Spleen (tissue), 11 donors: ENCODE measurements at regions not wholly inside any gene's neighbourhood (a gene's known extent, or its start where the extent isn't known, plus 50 kb on each side); places are given as distances from the start of the nearest gene placed in this dataset.

Experiments
- DNase-seq: peaks from one replicate; pipeline ENCODE4 v3.0.0-alpha.2; 2020
- H3K27ac ChIP-seq, 8 donors: fragments of 200-600 bp; sonication (generic) in 7 of 8; 1 replicate in 4 of 8; 2 replicates in 4 of 8; pipeline versions ENCODE4 v1.5.0 to v1.8.0; 2016 to 2021; ENCODE audit warnings: inconsistent platforms in 4 of 8, mild to moderate bottlenecking in 4 of 8, moderate library complexity in 1 of 8
- H3K27me3 ChIP-seq, 7 donors: fragments of 200-600 bp; sonication (generic) in 6 of 7; replicated peaks in 1 of 7; 1 replicate in 4 of 7; 2 replicates in 3 of 7; pipeline versions ENCODE4 v1.5.0 to v1.8.0; 2016 to 2021; ENCODE audit warnings: inconsistent platforms in 3 of 7, mild to moderate bottlenecking in 1 of 7
- H3K36me3 ChIP-seq, 6 donors: fragments of 200-600 bp; sonication (generic) in 5 of 6; 1 replicate in 4 of 6; 2 replicates in 2 of 6; pipeline versions ENCODE4 v1.5.0 to v1.8.0; 2016 to 2021; ENCODE audit warnings: inconsistent platforms in 2 of 6
- H3K4me1 ChIP-seq, 6 donors: fragments of 200-600 bp; sonication (generic) in 5 of 6; 1 replicate in 3 of 6; 2 replicates in 3 of 6; pipeline versions ENCODE4 v1.5.0 to v1.8.0; 2016 to 2021; ENCODE audit warnings: inconsistent platforms in 3 of 6
- H3K4me3 ChIP-seq, 8 donors: fragments of 200-600 bp; sonication (generic) in 7 of 8; 1 replicate in 4 of 8; 2 replicates in 4 of 8; pipeline versions ENCODE4 v1.5.0 to v1.8.0; 2016 to 2021; ENCODE audit warnings: inconsistent platforms in 4 of 8, mild to moderate bottlenecking in 4 of 8, moderate library complexity in 2 of 8
- H3K9me3 ChIP-seq, 8 donors: fragments of 200-600 bp; sonication (generic) in 7 of 8; 1 replicate in 4 of 8; 2 replicates in 4 of 8; pipeline versions ENCODE4 v1.5.0 to v1.8.0; 2016 to 2021; ENCODE audit warnings: inconsistent platforms in 4 of 8
- CTCF ChIP-seq, 11 experiments: fragments of 200-600 bp in 7 of 11; fragments of 450-650 bp in 4 of 11; sonication (generic) in 4 of 11; IDR thresholded peaks in 8 of 11; conservative IDR thresholded peaks in 3 of 11; 1 replicate in 7 of 11; 2 replicates in 4 of 11; pipeline versions ENCODE4 v1.4.0 to v1.8.0; 2016 to 2021; ENCODE audit warnings: antibody characterized with exemption in 11 of 11, inconsistent platforms in 4 of 11, mild to moderate bottlenecking in 1 of 11
- POLR2A ChIP-seq, 3 donors: fragments of 450-650 bp; IDR thresholded peaks; one replicate each; pipeline ENCODE4 v1.5.1; 2017; ENCODE audit warnings: antibody characterized with exemption in 3 of 3, mild to moderate bottlenecking in 1 of 3
- POLR2AphosphoS5 ChIP-seq, 3 donors: sonication (generic); formaldehyde crosslinking; IDR thresholded peaks; one replicate each; pipeline ENCODE4 v1.5.1; 2017; ENCODE audit warnings: antibody characterized with exemption in 3 of 3
- WGBS, 5 donors: extraction: QIAGEN DNeasy Blood & Tissue Kit in 3 of 5; methylation state at CpG; one replicate each; pipeline versions ENCODE4 v1.1.5 to v1.1.7; 2013 to 2018; 5-methylcytosine and 5-hydroxymethylcytosine counted together
- intact Hi-C: fragments of 100-400 bp; cut with DNase I; formaldehyde crosslinking; loops from one replicate; pipeline ENCODE4 v1.15.0; 2023; ENCODE audit warnings: low total_unique reads
- donor health status: healthy with polysubstance abuse.
- donor health status: DM: no; HTN: no; CAD: no; lungs with moderate emphysema.
- donor health status: DM: no; HTN: no; CAD: no.
- donor health status: Bipolar disorder and iron deficiency.
- donor health status: healthy.
- donor health status: DM: no; HTN: no; CAD: no.
- donor health status: DM: yes; HTN: yes; CAD: no.

GRCh38 chr6:164998297-164998696 lies 311.1 kb downstream of the C6orf118 start:
- WGBS, 5 donors = 82 to 88% (median 83%) methylated on average over 8 of the region's 8 CpGs
- Histone ChIP-seq H3K36me3 (no peaks in the 10 kb centered on the region), H3K4me1 (no peaks in the 10 kb centered on the region), H3K9me3 (peaks cover 0 to 27% (median 5%) of the 10 kb centered on the region in 8 donors), H3K27me3 (no peaks in the 10 kb centered on the region), H3K4me3 (no peak overlapping the region), H3K27ac (no peak overlapping the region)
- DNase-seq = no peak
- TF ChIP-seq POLR2AphosphoS5 (IDR thresholded peaks at IDR 0.05) (no peak), POLR2A (IDR thresholded peaks at IDR 0.05) (no peak), CTCF (IDR thresholded peaks at IDR 0.05 in 8 of 11, conservative IDR thresholded peaks at IDR 0.05 in 3 of 11) (no peak)
- intact Hi-C loops = no loop called here

GRCh38 chr6:164996838-164997237 lies 312.6 kb downstream of the C6orf118 start:
- Histone ChIP-seq H3K27ac (no peak overlapping the region), H3K4me1 (no peaks in the 10 kb centered on the region), H3K27me3 (no peaks in the 10 kb centered on the region), H3K9me3 (peaks cover 0 to 17% (median 3%) of the 10 kb centered on the region in 8 donors), H3K4me3 (no peak overlapping the region), H3K36me3 (no peaks in the 10 kb centered on the region)
- no peak for TF ChIP-seq CTCF (IDR thresholded peaks at IDR 0.05 in 8 of 11, conservative IDR thresholded peaks at IDR 0.05 in 3 of 11)
- no peak for TF ChIP-seq POLR2A (IDR thresholded peaks at IDR 0.05)
- DNase-seq = no peak
- intact Hi-C loops = no loop called here
- WGBS, 5 donors = 25 to 37% (median 28%) methylated on average over 6 of the region's 6 CpGs

- 59 to 77% (median 74%) methylated on average over 2 of the region's 2 CpGs for WGBS, 5 donors
- H3K9me3 ChIP-seq = no peaks in the 10 kb centered on the region
- H3K4me1 ChIP-seq = no peaks in the 10 kb centered on the region
- intact Hi-C loops = no loop called here
- H3K27me3 ChIP-seq = no peaks in the 10 kb centered on the region
- DNase-seq = no peak
- H3K4me3 ChIP-seq = no peak overlapping the region
- no peak for TF ChIP-seq POLR2AphosphoS5 (IDR thresholded peaks at IDR 0.05)
- no peak for TF ChIP-seq CTCF (IDR thresholded peaks at IDR 0.05 in 8 of 11, conservative IDR thresholded peaks at IDR 0.05 in 3 of 11)
- no peak for TF ChIP-seq POLR2A (IDR thresholded peaks at IDR 0.05)
- H3K36me3 ChIP-seq = no peaks in the 10 kb centered on the region
- no peak overlapping the region for H3K27ac ChIP-seq
Observed at GRCh38 chr6:164991573-164991972, 317.8 kb downstream of the C6orf118 start.

GRCh38 chr6:164990901-164991300 lies 318.5 kb downstream of the C6orf118 start:
- no peak for DNase-seq
- H3K27me3 ChIP-seq = no peaks in the 10 kb centered on the region
- H3K27ac ChIP-seq = no peak overlapping the region
- TF ChIP-seq CTCF (IDR thresholded peaks at IDR 0.05 in 8 of 11, conservative IDR thresholded peaks at IDR 0.05 in 3 of 11) = no peak
- TF ChIP-seq POLR2AphosphoS5 (IDR thresholded peaks at IDR 0.05) = no peak
- no peak for TF ChIP-seq POLR2A (IDR thresholded peaks at IDR 0.05)
- H3K9me3 ChIP-seq = no peaks in the 10 kb centered on the region
- H3K4me1 ChIP-seq = no peaks in the 10 kb centered on the region
- no peaks in the 10 kb centered on the region for H3K36me3 ChIP-seq
- 75 to 87% (median 86%) methylated on average over 2 of the region's 2 CpGs for WGBS, 5 donors
- intact Hi-C loops = no loop called here
- H3K4me3 ChIP-seq = no peak overlapping the region
